SK-N-SH treated with all-trans-retinoic acid at 6 μM for 48 hours (cell line): ENCODE measurements at regions not wholly inside any gene's neighbourhood (a gene's known extent, or its start where the extent isn't known, plus 50 kb on each side); places are given as distances from the start of the nearest gene placed in this dataset.

ENCODE experiments used
- ARNTL ChIP-seq: fragments of 450-650 bp; formaldehyde crosslinking; IDR thresholded peaks from 2 replicates; pipeline ENCODE4 v1.5.0; 2020; ENCODE audit warnings: low read depth, mild to moderate bottlenecking, moderate library complexity, borderline replicate concordance
- CREB5 ChIP-seq: fragments of 250-450 bp; sonication (Bioruptor Pico); IDR thresholded peaks from 2 replicates; pipeline ENCODE4 v1.5.1; 2020; ENCODE audit warnings: low read depth, mild to moderate bottlenecking, moderate library complexity
- CSDC2 ChIP-seq: fragments of 250-450 bp; sonication (Bioruptor Pico); IDR thresholded peaks from 2 replicates; pipeline ENCODE4 v1.5.0; 2020; ENCODE audit warnings: mild to moderate bottlenecking, moderate library complexity
- OSR1 ChIP-seq: fragments of 250-450 bp; sonication (Bioruptor Pico); IDR thresholded peaks from 2 replicates; pipeline ENCODE4 v1.8.0; 2022; ENCODE audit warnings: moderate library complexity, mild to moderate bottlenecking, inconsistent platforms
- RARB ChIP-seq: fragments of 250-450 bp; sonication (Bioruptor Pico); IDR thresholded peaks from 2 replicates; pipeline ENCODE4 v1.8.0; 2021; ENCODE audit warnings: mild to moderate bottlenecking, moderate library complexity
- TCF4 ChIP-seq: fragments of 250-450 bp; sonication (Bioruptor Pico); IDR thresholded peaks from 2 replicates; pipeline ENCODE4 v1.8.0; 2021; ENCODE audit warnings: mild to moderate bottlenecking, moderate library complexity, borderline replicate concordance
- TOX ChIP-seq: fragments of 250-450 bp; sonication (Bioruptor Pico); IDR thresholded peaks from 2 replicates; pipeline ENCODE4 v1.8.0; 2021; ENCODE audit warnings: mild to moderate bottlenecking, moderate library complexity, borderline replicate concordance
- TSHZ2 ChIP-seq: fragments of 250-450 bp; sonication (Bioruptor Pico); IDR thresholded peaks from 2 replicates; pipeline ENCODE4 v1.5.0; 2020; ENCODE audit warnings: mild to moderate bottlenecking, moderate library complexity
- ZFP3 ChIP-seq: fragments of 250-450 bp; sonication (Bioruptor Pico); IDR thresholded peaks from 2 replicates; pipeline ENCODE4 v1.5.0; 2020; ENCODE audit warnings: mild to moderate bottlenecking, moderate library complexity
- TF ChIP-seq, protein P1 (sequence below): fragments of 250-450 bp; sonication (Bioruptor Pico); IDR thresholded peaks from 2 replicates; pipeline ENCODE4 v1.5.1; 2021; ENCODE audit warnings: mild to moderate bottlenecking, moderate library complexity

- TF ChIP-seq CREB5 (CRISPR knock-in tag) (no peak), ARNTL (no peak), CSDC2 (CRISPR knock-in tag) (no peak), TOX (CRISPR knock-in tag) (no peak), RARB (no peak), ZFP3 (CRISPR knock-in tag) (no peak), OSR1 (CRISPR knock-in tag) (no peak), TSHZ2 (CRISPR knock-in tag) (no peak), TCF4 (CRISPR knock-in tag) (no peak)
- TF ChIP-seq, protein P1, sequence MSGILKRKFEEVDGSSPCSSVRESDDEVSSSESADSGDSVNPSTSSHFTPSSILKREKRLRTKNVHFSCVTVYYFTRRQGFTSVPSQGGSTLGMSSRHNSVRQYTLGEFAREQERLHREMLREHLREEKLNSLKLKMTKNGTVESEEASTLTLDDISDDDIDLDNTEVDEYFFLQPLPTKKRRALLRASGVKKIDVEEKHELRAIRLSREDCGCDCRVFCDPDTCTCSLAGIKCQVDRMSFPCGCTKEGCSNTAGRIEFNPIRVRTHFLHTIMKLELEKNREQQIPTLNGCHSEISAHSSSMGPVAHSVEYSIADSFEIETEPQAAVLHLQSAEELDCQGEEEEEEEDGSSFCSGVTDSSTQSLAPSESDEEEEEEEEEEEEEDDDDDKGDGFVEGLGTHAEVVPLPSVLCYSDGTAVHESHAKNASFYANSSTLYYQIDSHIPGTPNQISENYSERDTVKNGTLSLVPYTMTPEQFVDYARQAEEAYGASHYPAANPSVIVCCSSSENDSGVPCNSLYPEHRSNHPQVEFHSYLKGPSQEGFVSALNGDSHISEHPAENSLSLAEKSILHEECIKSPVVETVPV (CRISPR knock-in tag): no peak
These were observed 143.0 kb upstream of the ANKRD55 start for GRCh38 chr5:56376128-56376527.
